ENCODE measurements at regions not wholly inside any gene's neighbourhood (a gene's known extent, or its start where the extent isn't known, plus 50 kb on each side); places are given as distances from the start of the nearest gene placed in this dataset.
"Not testable (repeated sequence)": the region's sequence is repeated elsewhere in the genome, so short reads cannot be mapped to it uniquely, and the experiment has no call there.

GRCh38 chr5:84885485-84886258 lies 501.0 kb upstream of the EDIL3 start:
- DNase-seq (ENCODE audit: missing footprints) = peak; percentile 67

DNA sequence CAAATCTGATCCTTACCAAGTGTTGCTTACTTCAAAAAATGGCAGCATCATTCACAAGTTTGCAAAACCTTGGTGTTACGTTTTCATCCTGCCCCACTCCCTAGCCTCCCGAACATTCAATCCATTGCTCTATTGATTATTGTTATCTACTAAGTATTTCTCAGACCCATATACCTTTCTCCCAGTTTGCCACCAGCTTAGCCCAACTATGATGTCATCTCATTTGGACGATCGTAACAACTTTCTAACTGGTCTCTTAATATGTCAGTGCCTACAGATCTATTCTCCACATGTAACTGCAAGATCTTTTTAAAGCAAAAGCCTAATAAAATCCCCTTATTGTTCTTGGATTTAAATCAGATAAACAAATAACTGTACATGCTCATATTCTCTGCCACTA lies 497.1 kb upstream of the EDIL3 start:
- intact Hi-C loops (cut with DNase I) = no loop called here
- no peak for ATAC-seq

More at GRCh38 chr5:84885485-84886258, 501.0 kb upstream of the EDIL3 start:
- intact Hi-C loops (cut with DNase I) = no loop called here
- peak; percentile 97 for ATAC-seq

GRCh38 chr5:84874196-84874595 lies 489.5 kb upstream of the EDIL3 start:
- intact Hi-C loops (cut with DNase I) = no loop called here
- DNase-seq (ENCODE audit: missing footprints) (no peak), ATAC-seq (no peak)

More for the DNA sequence above, 497.1 kb upstream of the EDIL3 start:
- DNase-seq (ENCODE audit: missing footprints) = no peak

- no peak for ATAC-seq
- intact Hi-C loops (cut with DNase I) = no loop called here
These were observed 488.1 kb upstream of the EDIL3 start for GRCh38 chr5:84872768-84873167.

GRCh38 chr5:84870369-84870768 lies 485.7 kb upstream of the EDIL3 start:
- DNase-seq (ENCODE audit: missing footprints) (no peak), ATAC-seq (no peak)
- intact Hi-C loops (cut with DNase I) = no loop called here

More at GRCh38 chr5:84872768-84873167, 488.1 kb upstream of the EDIL3 start:
- DNase-seq (ENCODE audit: missing footprints) = no peak

DNA sequence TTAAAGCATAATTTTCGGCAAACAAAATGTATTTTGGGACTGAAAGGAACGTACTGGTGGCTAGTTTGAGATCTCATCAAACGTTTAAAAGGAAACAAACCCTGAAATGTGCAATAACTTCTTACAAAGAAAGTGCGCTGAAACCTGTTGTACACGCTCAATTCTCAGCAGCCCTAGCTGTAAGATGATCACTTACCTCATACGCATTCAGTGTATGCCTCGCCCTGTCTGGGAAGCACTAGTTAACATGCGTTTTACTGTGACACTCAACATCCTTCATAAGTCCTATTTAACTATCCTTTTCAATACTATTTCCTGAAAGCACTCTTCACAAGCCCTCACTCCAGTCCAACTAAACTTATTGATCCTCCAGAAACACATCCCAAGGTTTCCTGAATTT lies 485.0 kb upstream of the EDIL3 start:
- intact Hi-C loops (cut with DNase I) = no loop called here
- ATAC-seq (no peak), DNase-seq (ENCODE audit: missing footprints) (no peak)

DNA sequence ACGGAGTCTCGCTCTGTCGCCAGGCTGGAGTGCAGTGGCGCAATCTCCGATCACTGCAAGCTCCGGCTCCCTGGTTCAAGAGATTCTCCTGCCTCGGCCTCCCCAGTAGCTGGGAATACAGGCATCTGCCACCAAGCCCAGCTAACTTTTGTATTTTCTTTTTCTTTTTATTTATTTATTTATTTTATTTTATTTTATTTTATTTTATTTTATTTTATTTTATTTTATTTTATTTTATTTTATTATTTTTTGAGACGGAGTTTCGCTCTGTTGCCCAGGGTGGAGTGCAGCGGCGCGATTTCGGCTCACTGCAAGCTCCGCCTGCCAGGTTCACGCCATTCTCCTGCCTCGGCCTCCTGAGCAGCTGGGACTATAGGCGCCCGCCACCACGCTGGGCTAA lies 479.3 kb upstream of the EDIL3 start:
- DNase-seq (ENCODE audit: missing footprints); ATAC-seq; intact Hi-C loops (cut with DNase I): not testable (repeated sequence)

GRCh38 chr5:84863020-84863419 lies 478.3 kb upstream of the EDIL3 start:
- ATAC-seq (no peak), DNase-seq (ENCODE audit: missing footprints) (no peak)
- intact Hi-C loops (cut with DNase I) = no loop called here

- DNase-seq (ENCODE audit: missing footprints) = no peak
- intact Hi-C loops (cut with DNase I) = no loop called here
- ATAC-seq = no peak
These were observed 477.5 kb upstream of the EDIL3 start for GRCh38 chr5:84862132-84862531.

- intact Hi-C loops (cut with DNase I) = no loop called here
- no peak for ATAC-seq
- no peak for DNase-seq (ENCODE audit: missing footprints)
These were observed 476.6 kb upstream of the EDIL3 start for GRCh38 chr5:84861306-84861705.

DNA sequence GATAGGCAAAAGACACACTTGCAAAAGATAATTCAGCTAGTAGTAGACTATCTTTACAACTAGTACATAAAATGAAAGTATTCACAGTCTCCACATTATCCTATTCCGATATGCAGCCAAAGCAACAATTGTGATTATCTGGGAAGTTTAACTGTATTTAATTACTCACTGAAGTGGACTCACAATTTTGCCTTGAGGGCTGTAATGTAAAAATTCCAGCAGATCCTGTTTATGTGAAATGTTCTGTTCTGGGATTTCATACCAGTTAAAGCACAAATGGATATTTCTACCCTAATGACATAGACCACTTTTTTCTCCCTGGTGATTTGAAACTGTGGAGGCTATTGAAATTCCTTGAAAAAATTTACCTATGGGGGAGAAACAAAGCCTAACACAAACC lies 474.4 kb upstream of the EDIL3 start:
- DNase-seq (ENCODE audit: missing footprints) = no peak
- intact Hi-C loops (cut with DNase I) = no loop called here
- no peak for ATAC-seq

- intact Hi-C loops (cut with DNase I) = no loop called here
- ATAC-seq = no peak
- DNase-seq (ENCODE audit: missing footprints) = no peak
These were observed 447.0 kb upstream of the EDIL3 start for GRCh38 chr5:84831701-84832100.

- DNase-seq (ENCODE audit: missing footprints) (peak; percentile 53), ATAC-seq (no peak)
- intact Hi-C loops (cut with DNase I) = no loop called here
These were observed 445.6 kb upstream of the EDIL3 start for GRCh38 chr5:84830265-84830664.

DNA sequence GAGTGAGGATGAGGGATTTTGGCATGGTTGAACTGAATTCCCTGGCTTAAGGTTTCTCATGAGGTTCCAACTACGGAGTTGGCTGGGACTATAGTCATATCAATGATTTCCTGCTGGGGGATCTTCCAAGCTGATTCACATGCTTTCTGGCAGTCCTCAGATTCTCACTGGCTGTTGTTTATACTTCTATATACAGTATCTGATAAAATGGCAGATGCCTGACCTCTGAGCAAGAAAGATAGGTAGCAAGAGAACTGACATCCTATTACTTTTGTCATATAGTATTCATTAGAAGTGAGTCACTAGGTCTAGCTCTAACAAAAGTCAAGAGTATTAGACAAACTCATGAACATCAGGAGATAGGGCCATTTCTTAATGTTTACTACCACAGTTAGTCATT lies 440.9 kb upstream of the EDIL3 start:
- DNase-seq (ENCODE audit: missing footprints) (no peak), ATAC-seq (no peak)
- intact Hi-C loops (cut with DNase I) = no loop called here

- intact Hi-C loops (cut with DNase I) = no loop called here
- ATAC-seq = no peak
These were observed 437.2 kb upstream of the EDIL3 start for GRCh38 chr5:84821924-84822323.

GRCh38 chr5:84817953-84818352 lies 433.3 kb upstream of the EDIL3 start:
- intact Hi-C loops (cut with DNase I) = no loop called here
- ATAC-seq = no peak
- DNase-seq (ENCODE audit: missing footprints) = no peak

More at GRCh38 chr5:84821924-84822323, 437.2 kb upstream of the EDIL3 start:
- DNase-seq (ENCODE audit: missing footprints) = no peak

- DNase-seq (ENCODE audit: missing footprints) (no peak), ATAC-seq (no peak)
- intact Hi-C loops (cut with DNase I) = no loop called here
These were observed 432.3 kb upstream of the EDIL3 start for GRCh38 chr5:84816746-84817547.

GRCh38 chr5:84816160-84816559 lies 431.5 kb upstream of the EDIL3 start:
- intact Hi-C loops (cut with DNase I) = no loop called here
- no peak for ATAC-seq
- DNase-seq (ENCODE audit: missing footprints) = no peak

GRCh38 chr5:84805473-84805872 lies 420.8 kb upstream of the EDIL3 start:
- intact Hi-C loops (cut with DNase I) = no loop called here
- DNase-seq (ENCODE audit: missing footprints) = no peak

DNA sequence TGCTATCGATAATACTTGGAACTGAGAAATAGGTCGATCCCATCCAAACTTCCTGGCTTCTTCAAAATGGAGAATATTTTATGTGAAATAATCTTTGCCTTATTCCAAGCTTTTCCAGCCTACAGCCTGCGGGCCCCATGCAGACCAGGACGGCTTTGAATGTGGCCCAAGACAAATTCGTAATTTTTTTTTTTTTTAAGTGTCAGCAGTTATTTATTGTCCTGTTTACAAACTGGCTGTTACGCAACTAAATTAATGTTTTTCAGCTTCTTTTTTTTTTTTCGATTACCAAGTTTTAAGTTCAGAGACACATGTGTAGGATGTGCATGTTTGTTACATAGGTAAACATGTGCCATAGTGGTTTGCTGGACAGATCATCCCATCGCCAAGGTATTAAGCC lies 411.7 kb upstream of the EDIL3 start:
- no peak for ATAC-seq
- intact Hi-C loops (cut with DNase I) = no loop called here
- no peak for DNase-seq (ENCODE audit: missing footprints)

More at GRCh38 chr5:84805473-84805872, 420.8 kb upstream of the EDIL3 start:
- no peak for ATAC-seq
